GM23338 (cell line): ENCODE measurements at regions not wholly inside any gene's neighbourhood (a gene's known extent, or its start where the extent isn't known, plus 50 kb on each side); places are given as distances from the start of the nearest gene placed in this dataset.

Experiments
- ATAC-seq: fragments of 200-7000 bp; cut with Tn5 transposase; 3 replicates; pipeline ENCODE4 v1.9.1; 2020
- DNase-seq: peaks from one replicate; pipeline ENCODE4 v3.0.0-alpha.2; 2015; ENCODE audit warnings: low spot score
- H2AFZ ChIP-seq: fragments of 200-600 bp; sonication (generic); 2 replicates; pipeline ENCODE4 v1.8.0; 2016; ENCODE audit warnings: antibody characterized with exemption, mild to moderate bottlenecking, moderate library complexity
- H3F3A ChIP-seq: fragments of 200-600 bp; sonication (generic); replicated peaks from 2 replicates; pipeline ENCODE4 v1.8.0; 2017; ENCODE audit warnings: antibody characterized with exemption, mixed run types, low read depth
- H3K27ac ChIP-seq: fragments of 200-600 bp; sonication (generic); 2 replicates; pipeline ENCODE4 v1.6.1; 2016; ENCODE audit warnings: low read depth
- H3K27me3 ChIP-seq: fragments of 200-600 bp; sonication (generic); 2 replicates; pipeline ENCODE4 v1.8.0; 2016; ENCODE audit warnings: mild to moderate bottlenecking, mixed run types, moderate library complexity; ENCODE audit not compliant: insufficient read depth
- H3K36me3 ChIP-seq: fragments of 200-600 bp; sonication (generic); 2 replicates; pipeline ENCODE4 v1.8.0; 2016; ENCODE audit warnings: mild to moderate bottlenecking; ENCODE audit not compliant: insufficient read depth
- H3K4me1 ChIP-seq: fragments of 200-600 bp; sonication (generic); 2 replicates; pipeline ENCODE4 v1.8.0; 2016; ENCODE audit warnings: mild to moderate bottlenecking, moderate library complexity; ENCODE audit not compliant: insufficient read depth
- H3K4me2 ChIP-seq: fragments of 200-600 bp; sonication (generic); 2 replicates; pipeline ENCODE4 v1.7.1; 2017; ENCODE audit warnings: mixed run types
- H3K4me3 ChIP-seq: fragments of 200-600 bp; sonication (generic); 2 replicates; pipeline ENCODE4 v1.6.1; 2016; ENCODE audit warnings: mixed run types
- H3K79me2 ChIP-seq: fragments of 200-600 bp; sonication (generic); replicated peaks from 2 replicates; pipeline ENCODE4 v1.8.0; 2017; ENCODE audit warnings: mild to moderate bottlenecking; ENCODE audit not compliant: insufficient read depth
- H3K9me2 ChIP-seq: fragments of 200-600 bp; sonication (generic); 2 replicates; pipeline ENCODE4 v1.8.0; 2017; ENCODE audit not compliant: insufficient read depth
- H4K20me1 ChIP-seq: fragments of 200-600 bp; sonication (generic); replicated peaks from 2 replicates; pipeline ENCODE4 v1.8.0; 2017; ENCODE audit warnings: mild to moderate bottlenecking; ENCODE audit not compliant: insufficient read depth
- H3K27ac Mint-ChIP-seq: 2 replicates; pipeline ENCODE4 v1.8.0; 2020; ENCODE audit warnings: inconsistent platforms, mild to moderate bottlenecking, moderate library complexity, mixed read lengths
- H3K27me3 Mint-ChIP-seq: 3 replicates; pipeline ENCODE4 v1.8.0; 2022; ENCODE audit warnings: low read depth, mild to moderate bottlenecking, moderate library complexity, mixed read lengths, inconsistent platforms; ENCODE audit not compliant: insufficient read depth, poor library complexity
- H3K36me3 Mint-ChIP-seq: 3 replicates; pipeline ENCODE4 v1.8.0; 2021; ENCODE audit warnings: low read depth, mild to moderate bottlenecking, inconsistent platforms, moderate library complexity, mixed read lengths
- H3K4me1 Mint-ChIP-seq: 3 replicates; pipeline ENCODE4 v1.8.0; 2020; ENCODE audit warnings: mild to moderate bottlenecking, inconsistent platforms, mixed read lengths
- H3K4me3 Mint-ChIP-seq: 3 replicates; pipeline ENCODE4 v1.8.0; 2021; ENCODE audit warnings: moderate library complexity, mild to moderate bottlenecking, inconsistent platforms, mixed read lengths
- H3K9me3 Mint-ChIP-seq: 3 replicates; pipeline ENCODE4 v1.8.0; 2020; ENCODE audit warnings: moderate library complexity, mild to moderate bottlenecking, inconsistent platforms, mixed read lengths
- CREB1 ChIP-seq: fragments of 250-450 bp; sonication (Bioruptor Pico); IDR thresholded peaks from 2 replicates; pipeline ENCODE4 v1.5.0; 2020; ENCODE audit warnings: low read depth, mild to moderate bottlenecking, moderate library complexity
- CTCF ChIP-seq, 2 experiments: fragments of 200-600 bp in 1 of 2; sonication (generic) in 1 of 2; conservative IDR thresholded peaks; 2 replicates each; pipeline versions ENCODE4 v1.5.1 to v1.6.1; 2016 to 2017; ENCODE audit warnings: antibody characterized with exemption in 2 of 2, low read depth in 2 of 2, mild to moderate bottlenecking in 2 of 2, moderate library complexity in 1 of 2
- ETS1 ChIP-seq: IDR thresholded peaks from 2 replicates; pipeline ENCODE4 v1.6.1; 2016; ENCODE audit warnings: antibody characterized with exemption
- EZH2 ChIP-seq: fragments of 200-600 bp; sonication (generic); IDR thresholded peaks from one replicate; pipeline ENCODE4 v1.8.0; 2017; ENCODE audit warnings: antibody characterized with exemption, mild to moderate bottlenecking, low read depth; ENCODE audit not compliant: unreplicated experiment
- EZH2phosphoT487 ChIP-seq: fragments of 200-600 bp; sonication (generic); IDR thresholded peaks from one replicate; pipeline ENCODE4 v1.8.1; 2018; ENCODE audit warnings: antibody characterized with exemption; ENCODE audit not compliant: unreplicated experiment
- NANOG ChIP-seq: IDR thresholded peaks from 2 replicates; pipeline ENCODE4 v1.6.1; 2016; ENCODE audit warnings: antibody characterized with exemption, borderline replicate concordance
- REST ChIP-seq: IDR thresholded peaks from one replicate; pipeline ENCODE4 v1.6.1; 2018; ENCODE audit warnings: antibody characterized with exemption; ENCODE audit not compliant: unreplicated experiment
- STAT1 ChIP-seq: IDR thresholded peaks from one replicate; pipeline ENCODE4 v1.6.1; 2016; ENCODE audit warnings: antibody characterized with exemption; ENCODE audit not compliant: unreplicated experiment
- ZNF114 ChIP-seq: fragments of 250-450 bp; sonication (Bioruptor Pico); IDR thresholded peaks from 2 replicates; pipeline ENCODE4 v1.5.0; 2020; ENCODE audit warnings: mild to moderate bottlenecking, moderate library complexity
- ZNF331 ChIP-seq: fragments of 250-450 bp; sonication (Bioruptor Pico); IDR thresholded peaks from 2 replicates; pipeline ENCODE4 v1.5.0; 2020; ENCODE audit warnings: low read depth, mild to moderate bottlenecking, moderate library complexity
- ZNF462 ChIP-seq: fragments of 250-450 bp; sonication (Bioruptor Pico); IDR thresholded peaks from 2 replicates; pipeline ENCODE4 v1.5.0; 2020; ENCODE audit warnings: mild to moderate bottlenecking, moderate library complexity

- Mint-ChIP-seq H3K4me1 (peaks cover 48% of the 10 kb centered on the region), H3K9me3 (no peaks in the 10 kb centered on the region), H3K27me3 (peaks cover 20% of the 10 kb centered on the region), H3K4me3 (no peak overlapping the region), H3K36me3 (no peaks in the 10 kb centered on the region), H3K27ac (no peak overlapping the region)
- Histone ChIP-seq H3K27ac (no peak overlapping the region), H3K4me2 (no peak overlapping the region), H2AFZ (no peak overlapping the region), H3K4me1 (peaks cover 6% of the 10 kb centered on the region; the same call in 1 of the 2 replicates), H3K4me3 (no peak overlapping the region), H3K9me2 (no peaks in the 10 kb centered on the region; the same call in 1 of the 2 replicates), H3K79me2 (no peaks in the 10 kb centered on the region), H4K20me1 (no peaks in the 10 kb centered on the region), H3F3A (no peaks in the 10 kb centered on the region), H3K27me3 (no peaks in the 10 kb centered on the region), H3K36me3 (no peaks in the 10 kb centered on the region)
- no peak for DNase-seq
- ATAC-seq, result no peak
- TF ChIP-seq CREB1 (CRISPR knock-in tag) (no peak), REST (no peak), CTCF (conservative IDR thresholded peaks at IDR 0.05; ENCODE audit: low read depth in 2 of 2) (no peak), ZNF331 (CRISPR knock-in tag) (no peak), ETS1 (no peak), ZNF462 (no peak), ZNF114 (CRISPR knock-in tag) (no peak), EZH2 (no peak), STAT1 (no peak), NANOG (no peak), EZH2phosphoT487 (no peak)
These were observed 103.1 kb upstream of the TLE3 start for GRCh38 chr15:70200511-70201424.
